Tibial artery (tissue), 4 donors: ENCODE measurements at regions not wholly inside any gene's neighbourhood (a gene's known extent, or its start where the extent isn't known, plus 50 kb on each side); places are given as distances from the start of the nearest gene placed in this dataset.

Experiments used
- DNase-seq, 2 donors: peaks; one replicate each; pipeline ENCODE4 v3.0.0-alpha.2; 2019
- H3K27ac ChIP-seq, 2 donors: fragments of 200-600 bp; sonication (generic) in 1 of 2; 1 replicate in 1 of 2; 2 replicates in 1 of 2; pipeline ENCODE4 v1.5.1; 2018 to 2019; ENCODE audit warnings: mild to moderate bottlenecking in 1 of 2
- H3K27me3 ChIP-seq, 2 donors: fragments of 200-600 bp; sonication (generic) in 1 of 2; one replicate each; pipeline versions ENCODE4 v1.5.1 to v1.6.0; 2016 to 2019
- H3K36me3 ChIP-seq, 3 donors: fragments of 200-600 bp; sonication (generic) in 2 of 3; one replicate each; pipeline ENCODE4 v1.5.1; 2016 to 2019; ENCODE audit warnings: mild to moderate bottlenecking in 2 of 3
- H3K4me1 ChIP-seq, 4 donors: fragments of 200-600 bp; sonication (generic) in 2 of 4; 1 replicate in 3 of 4; 2 replicates in 1 of 4; pipeline ENCODE4 v1.5.1; 2016 to 2019
- H3K4me3 ChIP-seq, 2 donors: fragments of 200-600 bp; sonication (generic) in 1 of 2; 1 replicate in 1 of 2; 2 replicates in 1 of 2; pipeline ENCODE4 v1.5.1; 2018 to 2019; ENCODE audit warnings: mild to moderate bottlenecking in 2 of 2
- H3K9me3 ChIP-seq, 3 donors: fragments of 200-600 bp; sonication (generic) in 1 of 3; one replicate each; pipeline ENCODE4 v1.5.1; 2016 to 2019
- intact Hi-C: fragments of 100-400 bp; cut with DNase I; formaldehyde crosslinking; loops from one replicate; pipeline ENCODE4 v1.15.0; 2023; ENCODE audit warnings: low total_unique reads
- TF ChIP-seq, protein P1 (sequence below), 2 experiments: fragments of 200-600 bp in 1 of 2; fragments of 450-650 bp in 1 of 2; IDR thresholded peaks; one replicate each; pipeline ENCODE4 v1.5.1; 2017 to 2019; ENCODE audit warnings: antibody characterized with exemption in 2 of 2, mild to moderate bottlenecking in 1 of 2, moderate library complexity in 1 of 2

DNA sequence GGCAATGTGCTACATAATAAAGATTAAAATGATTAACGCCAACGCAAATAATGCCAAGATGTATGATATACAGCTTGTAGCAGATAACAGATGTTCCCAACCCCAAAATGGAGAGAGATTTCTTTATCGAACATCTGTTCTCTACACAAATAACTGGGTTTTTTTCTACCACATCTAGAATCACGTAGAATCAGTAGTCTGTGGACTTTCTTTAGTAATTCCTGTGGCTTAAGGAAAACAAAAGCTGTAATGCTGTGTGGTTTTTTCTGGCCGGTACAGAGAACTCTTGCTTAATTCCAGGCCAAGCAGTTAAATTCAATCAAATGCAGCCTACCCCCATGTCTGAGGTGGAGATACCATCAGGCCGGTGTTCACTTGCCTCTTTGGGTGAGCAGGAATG lies 303.4 kb downstream of the FAT3 start:
- peak overlapping the region; percentile 62 to 65 for H3K27ac ChIP-seq
- TF ChIP-seq, protein P1, sequence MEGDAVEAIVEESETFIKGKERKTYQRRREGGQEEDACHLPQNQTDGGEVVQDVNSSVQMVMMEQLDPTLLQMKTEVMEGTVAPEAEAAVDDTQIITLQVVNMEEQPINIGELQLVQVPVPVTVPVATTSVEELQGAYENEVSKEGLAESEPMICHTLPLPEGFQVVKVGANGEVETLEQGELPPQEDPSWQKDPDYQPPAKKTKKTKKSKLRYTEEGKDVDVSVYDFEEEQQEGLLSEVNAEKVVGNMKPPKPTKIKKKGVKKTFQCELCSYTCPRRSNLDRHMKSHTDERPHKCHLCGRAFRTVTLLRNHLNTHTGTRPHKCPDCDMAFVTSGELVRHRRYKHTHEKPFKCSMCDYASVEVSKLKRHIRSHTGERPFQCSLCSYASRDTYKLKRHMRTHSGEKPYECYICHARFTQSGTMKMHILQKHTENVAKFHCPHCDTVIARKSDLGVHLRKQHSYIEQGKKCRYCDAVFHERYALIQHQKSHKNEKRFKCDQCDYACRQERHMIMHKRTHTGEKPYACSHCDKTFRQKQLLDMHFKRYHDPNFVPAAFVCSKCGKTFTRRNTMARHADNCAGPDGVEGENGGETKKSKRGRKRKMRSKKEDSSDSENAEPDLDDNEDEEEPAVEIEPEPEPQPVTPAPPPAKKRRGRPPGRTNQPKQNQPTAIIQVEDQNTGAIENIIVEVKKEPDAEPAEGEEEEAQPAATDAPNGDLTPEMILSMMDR (IDR thresholded peaks at IDR 0.05) = no peak
- no peak for DNase-seq

DNA sequence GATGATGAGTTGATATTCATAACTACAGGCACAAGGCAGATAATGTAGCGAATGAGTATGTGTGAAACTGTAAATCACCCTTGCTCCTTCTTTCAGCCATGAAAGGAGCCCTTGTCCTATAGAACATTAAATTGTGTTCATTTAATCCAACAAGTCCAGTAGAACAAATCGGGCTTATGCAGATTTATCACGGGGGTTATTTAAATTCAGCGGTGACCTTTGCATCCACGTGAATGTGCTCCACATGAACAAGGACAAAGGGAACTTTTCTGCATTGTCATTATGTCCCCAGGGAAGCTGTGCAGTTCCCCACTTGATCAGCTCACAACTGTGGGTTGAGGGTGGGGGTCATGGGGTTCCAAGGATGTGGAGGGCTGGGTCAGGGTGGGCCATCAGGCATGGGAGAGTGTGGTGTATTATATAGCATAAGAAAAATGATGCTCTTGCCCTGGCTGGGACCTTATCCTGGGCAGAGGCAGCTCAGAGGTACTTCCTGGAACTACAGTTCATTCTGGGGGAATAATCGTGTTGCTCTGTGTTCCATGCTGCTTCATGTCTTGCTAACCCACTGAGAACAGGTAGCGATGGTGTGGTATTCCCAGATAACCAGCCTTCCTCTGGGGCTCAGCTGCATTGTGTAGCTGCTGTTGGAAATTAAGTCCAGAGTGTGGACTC lies 306.6 kb downstream of the FAT3 start:
- Histone ChIP-seq H3K9me3 (no peaks in the 10 kb centered on the region), H3K4me3 (no peak overlapping the region), H3K36me3 (no peaks in the 10 kb centered on the region), H3K27me3 (no peaks in the 10 kb centered on the region), H3K4me1 (peaks cover 0 to 24% (median 2%) of the 10 kb centered on the region in 4 donors), H3K27ac (no peak overlapping the region)
- TF ChIP-seq, protein P1 (IDR thresholded peaks at IDR 0.05) = no peak
- DNase-seq = no peak
- intact Hi-C loops = no loop called here

More for the DNA sequence above, 303.4 kb downstream of the FAT3 start:
- Histone ChIP-seq H3K4me1 (peaks cover 0 to 32% (median 2%) of the 10 kb centered on the region in 4 donors), H3K4me3 (peak overlapping the region; percentile 23 to 36), H3K27me3 (no peaks in the 10 kb centered on the region), H3K36me3 (no peaks in the 10 kb centered on the region), H3K9me3 (no peaks in the 10 kb centered on the region)
- intact Hi-C loops = no loop called here

DNA sequence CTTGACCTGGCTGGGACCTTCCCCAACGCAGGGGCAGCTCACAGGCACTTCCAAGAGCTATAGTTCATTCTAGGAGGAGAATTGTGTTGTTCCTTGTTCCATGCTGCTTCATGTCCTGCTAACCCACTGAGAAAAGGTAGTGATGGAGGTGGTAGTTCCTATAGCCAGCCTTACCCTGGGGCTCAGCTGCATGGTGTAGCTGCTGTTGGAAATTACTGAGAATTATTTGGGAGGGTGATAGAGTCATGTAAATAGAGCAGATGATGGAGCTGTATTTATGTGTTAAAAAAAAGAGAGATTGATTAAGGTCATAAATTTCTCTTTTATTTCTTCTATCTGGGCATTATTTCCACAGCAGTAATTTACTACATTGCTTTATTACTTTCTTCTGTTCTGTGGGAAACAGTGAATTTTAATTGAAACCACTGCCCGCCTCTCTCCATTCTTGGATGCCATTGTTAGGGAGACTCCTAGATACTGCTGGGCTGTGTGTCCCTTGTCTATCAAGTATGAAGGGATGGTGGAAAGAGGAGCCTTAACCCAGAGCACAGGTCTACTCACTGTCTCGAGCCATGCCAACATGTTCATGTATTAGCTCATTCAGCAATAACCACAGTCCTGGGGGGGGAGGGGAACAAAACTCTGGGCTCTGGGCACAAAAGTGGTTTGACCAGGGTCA lies 309.2 kb downstream of the FAT3 start:
- Histone ChIP-seq H3K9me3 (no peaks in the 10 kb centered on the region), H3K27ac (no peak overlapping the region), H3K4me1 (peaks cover 0 to 5% (median 0%) of the 10 kb centered on the region in 4 donors), H3K27me3 (no peaks in the 10 kb centered on the region), H3K36me3 (no peaks in the 10 kb centered on the region), H3K4me3 (no peak overlapping the region)
- intact Hi-C loops = no loop called here
- TF ChIP-seq, protein P1 (IDR thresholded peaks at IDR 0.05) = no peak
- no peak for DNase-seq

DNA sequence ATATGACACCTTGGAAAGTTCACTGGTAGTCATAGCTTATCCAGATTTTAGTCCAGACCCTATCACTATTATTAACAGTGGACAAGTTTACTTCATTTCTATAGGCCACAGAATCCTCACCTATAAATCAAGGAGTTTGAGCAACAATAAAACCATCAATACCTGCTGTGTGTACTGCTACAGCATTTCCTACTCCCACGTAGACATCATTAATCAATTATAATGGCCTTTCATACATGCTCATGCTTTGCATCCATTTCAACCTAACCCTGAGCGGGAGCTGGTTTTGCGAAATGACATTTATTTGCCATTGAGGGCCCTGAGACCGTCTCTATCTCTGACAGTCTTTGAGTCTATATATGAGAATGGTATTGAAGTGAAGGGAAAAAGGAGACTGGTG lies 312.3 kb downstream of the FAT3 start:
- Histone ChIP-seq H3K27me3 (no peaks in the 10 kb centered on the region), H3K36me3 (no peaks in the 10 kb centered on the region), H3K27ac (no peak overlapping the region), H3K4me3 (no peak overlapping the region), H3K4me1 (no peaks in the 10 kb centered on the region), H3K9me3 (no peaks in the 10 kb centered on the region)
- intact Hi-C loops = no loop called here
- TF ChIP-seq, protein P1 (IDR thresholded peaks at IDR 0.05) = no peak
- DNase-seq = no peak

DNA sequence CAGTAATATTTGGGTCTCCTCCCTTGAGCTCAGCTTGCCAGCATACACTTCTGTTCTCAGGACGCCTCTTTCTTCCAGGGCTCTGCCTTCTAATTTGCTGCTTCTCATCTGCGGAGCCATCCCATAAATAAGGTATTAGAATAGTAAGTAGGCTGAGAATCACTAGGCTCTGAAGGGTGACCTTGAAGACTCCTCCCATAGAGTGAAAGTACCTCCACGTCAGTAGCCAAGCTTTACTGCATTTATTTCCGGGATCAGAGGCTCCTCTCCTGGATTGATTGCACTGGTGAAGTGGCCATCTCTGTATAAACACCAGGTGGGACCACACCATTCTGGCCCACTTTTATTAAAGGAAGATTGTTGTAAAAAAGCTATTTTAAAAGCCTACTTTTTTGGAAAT lies 315.5 kb downstream of the FAT3 start:
- H3K36me3 ChIP-seq = no peaks in the 10 kb centered on the region
- H3K4me1 ChIP-seq = no peaks in the 10 kb centered on the region
- TF ChIP-seq, protein P1 (IDR thresholded peaks at IDR 0.05) = no peak
- no peak for DNase-seq
- no peak overlapping the region for H3K4me3 ChIP-seq
- no peaks in the 10 kb centered on the region for H3K9me3 ChIP-seq
- no peak overlapping the region for H3K27ac ChIP-seq
- no peaks in the 10 kb centered on the region for H3K27me3 ChIP-seq
- intact Hi-C loops = no loop called here
